ENCODE measurements at regions not wholly inside any gene's neighbourhood (a gene's known extent, or its start where the extent isn't known, plus 50 kb on each side); places are given as distances from the start of the nearest gene placed in this dataset.
"Not testable (repeated sequence)": the region's sequence is repeated elsewhere in the genome, so short reads cannot be mapped to it uniquely, and the experiment has no call there.

DNA sequence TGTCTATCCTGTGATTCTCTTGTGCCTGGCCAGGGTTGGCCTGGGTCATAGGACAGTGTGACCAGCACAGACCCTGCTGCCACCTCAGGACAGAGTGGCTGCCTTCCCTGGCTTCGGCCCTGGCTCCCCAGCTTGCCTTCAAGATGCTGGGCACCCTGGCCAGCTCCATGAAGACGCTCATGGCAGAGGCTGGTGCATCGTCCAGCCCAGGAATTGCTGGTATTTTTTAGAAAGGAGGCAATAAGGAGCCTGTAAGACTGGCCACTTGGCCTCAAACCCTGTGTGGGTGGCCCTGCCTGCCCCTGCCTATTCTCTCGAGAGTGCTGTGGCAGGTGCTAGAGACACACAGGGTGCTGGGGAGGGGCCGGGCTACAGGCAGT, 70.4 kb upstream of the ACTRT2 start:
- no peak for DNase-seq (ENCODE audit: low spot score)

DNA sequence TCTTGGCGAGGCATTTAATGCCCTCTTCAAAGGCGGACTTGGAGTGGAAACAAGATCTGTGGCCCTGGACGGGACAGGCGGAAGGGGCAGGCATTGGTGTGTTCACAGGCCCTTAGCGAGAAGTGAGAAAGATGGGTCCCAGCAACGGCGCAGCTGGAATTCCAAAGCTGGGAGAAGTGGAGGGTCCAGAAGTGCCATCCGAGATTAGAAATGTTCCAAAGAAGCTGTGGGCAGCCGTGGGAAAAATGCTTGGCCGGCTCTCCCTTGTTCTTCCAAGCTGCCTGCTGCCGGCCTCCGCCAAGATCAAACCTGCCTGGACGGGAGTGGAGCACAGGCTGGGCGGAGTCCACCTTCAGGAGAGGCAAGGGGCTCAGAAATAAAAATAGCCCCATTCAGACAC, 69.4 kb upstream of the ACTRT2 start:
- no peak for DNase-seq (ENCODE audit: low spot score)

GRCh38 chr1:2952371-2952770, 68.9 kb upstream of the ACTRT2 start:
- no peak for DNase-seq (ENCODE audit: low spot score)

- no peak for DNase-seq (ENCODE audit: low spot score)
Observed at GRCh38 chr1:2952992-2953391, 68.3 kb upstream of the ACTRT2 start.

DNA sequence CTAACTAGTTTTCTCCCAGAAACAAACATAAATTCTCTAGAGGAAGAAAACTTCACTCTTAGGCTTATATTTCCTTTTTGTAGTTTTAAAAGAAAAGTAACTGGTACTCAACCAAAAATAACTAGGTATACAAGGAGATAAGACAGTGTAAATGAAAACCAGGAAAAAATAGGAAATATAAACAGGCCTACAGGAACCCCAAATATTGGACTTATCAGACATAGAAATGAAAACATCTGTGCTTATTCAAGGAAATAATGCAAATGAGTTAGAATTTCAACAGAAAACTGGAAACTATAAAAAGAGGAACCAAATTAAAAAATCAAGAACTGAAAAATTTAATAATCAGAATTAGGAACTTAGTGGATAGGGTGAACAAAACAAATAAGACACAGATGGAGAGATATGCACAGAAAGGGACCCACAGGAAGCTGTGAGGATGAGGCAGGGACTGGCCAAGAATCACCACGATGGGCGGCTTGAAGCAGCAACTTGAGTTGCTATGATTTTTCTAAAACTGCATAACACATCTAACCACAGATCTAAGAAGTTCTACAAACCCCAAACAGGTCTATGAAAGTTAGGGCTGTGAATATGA, 67.5 kb upstream of the ACTRT2 start:
- DNase-seq (ENCODE audit: low spot score): no peak

- no peak for DNase-seq (ENCODE audit: low spot score)
Observed at GRCh38 chr1:2955652-2956051, 65.6 kb upstream of the ACTRT2 start.

DNA sequence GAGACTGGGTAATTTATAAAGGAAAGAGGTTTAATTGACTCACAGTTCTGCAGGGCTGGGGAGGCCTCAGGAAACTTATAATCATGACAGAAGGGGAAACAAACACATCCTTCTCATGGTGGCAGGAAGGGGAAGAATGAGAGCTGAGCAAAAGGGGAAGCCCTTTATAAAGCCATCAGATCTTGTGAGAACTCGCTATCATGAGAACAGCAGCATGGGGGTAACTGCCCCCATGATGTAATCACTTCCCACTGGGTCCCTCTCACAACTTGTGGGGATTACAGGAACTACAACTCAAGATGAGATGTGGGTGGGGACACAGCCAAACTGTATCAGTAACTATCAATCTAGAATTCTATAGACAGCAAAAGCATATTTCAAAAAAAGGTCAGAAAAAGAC, 64.7 kb upstream of the ACTRT2 start:
- no peak for DNase-seq (ENCODE audit: low spot score)

GRCh38 chr1:2957329-2957728, 63.9 kb upstream of the ACTRT2 start:
- no peak for DNase-seq (ENCODE audit: low spot score)

DNA sequence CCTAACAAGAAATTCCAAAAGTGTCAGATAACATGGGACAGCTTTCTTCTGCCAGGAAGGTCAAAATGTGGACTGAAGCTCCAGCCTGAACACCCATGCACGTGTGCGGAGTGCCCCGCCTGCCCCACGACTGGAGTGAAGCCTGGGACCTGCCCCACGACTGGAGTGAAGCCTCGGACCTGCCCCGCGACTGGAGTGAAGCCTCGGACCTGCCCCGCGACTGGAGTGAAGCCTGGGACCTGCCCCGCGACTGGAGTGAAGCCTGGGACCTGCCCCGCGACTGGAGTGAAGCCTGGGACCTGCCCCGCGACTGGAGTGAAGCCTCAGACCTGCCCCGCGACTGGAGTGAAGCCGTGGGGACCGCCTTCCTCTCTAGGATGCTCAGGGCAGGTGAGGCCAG, 61.4 kb upstream of the ACTRT2 start:
- DNase-seq (ENCODE audit: low spot score): not testable (repeated sequence)

- no peak for DNase-seq (ENCODE audit: low spot score)
Observed at GRCh38 chr1:2961081-2961480, 60.2 kb upstream of the ACTRT2 start.

GRCh38 chr1:2961661-2962060, 59.6 kb upstream of the ACTRT2 start:
- DNase-seq (ENCODE audit: low spot score): no peak

DNA sequence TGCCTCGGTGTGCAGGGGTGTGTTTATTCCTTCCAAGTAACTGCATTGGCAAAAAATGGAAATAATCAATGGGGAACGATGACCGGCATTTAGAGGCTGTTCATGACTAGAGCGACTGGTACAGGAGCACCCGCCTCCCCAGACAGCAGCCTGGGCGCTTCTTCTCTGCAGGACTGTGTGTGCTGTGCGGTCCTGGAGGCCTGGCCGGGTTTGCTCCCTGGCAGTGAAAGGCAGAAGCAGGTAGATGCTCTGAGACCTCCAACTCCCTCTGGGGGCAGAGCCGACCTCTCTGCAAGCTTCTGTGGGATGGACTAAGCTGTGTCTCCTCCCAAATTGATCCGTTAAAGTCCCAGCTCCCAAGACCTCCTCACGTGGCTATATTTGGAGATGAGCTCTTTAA, 59.2 kb upstream of the ACTRT2 start:
- DNase-seq (ENCODE audit: low spot score): no peak

GRCh38 chr1:2962541-2962940, 58.7 kb upstream of the ACTRT2 start:
- DNase-seq (ENCODE audit: low spot score): no peak

GRCh38 chr1:2962946-2963345, 58.3 kb upstream of the ACTRT2 start:
- no peak for DNase-seq (ENCODE audit: low spot score)

- no peak for DNase-seq (ENCODE audit: low spot score)
Observed at GRCh38 chr1:2965676-2966075, 55.6 kb upstream of the ACTRT2 start.

- DNase-seq (ENCODE audit: low spot score): no peak
Observed at GRCh38 chr1:2966449-2967328, 54.6 kb upstream of the ACTRT2 start.

GRCh38 chr1:2967329-2967725, 53.9 kb upstream of the ACTRT2 start:
- no peak for DNase-seq (ENCODE audit: low spot score)

GRCh38 chr1:2967881-2968280, 53.4 kb upstream of the ACTRT2 start:
- DNase-seq (ENCODE audit: low spot score): no peak

DNA sequence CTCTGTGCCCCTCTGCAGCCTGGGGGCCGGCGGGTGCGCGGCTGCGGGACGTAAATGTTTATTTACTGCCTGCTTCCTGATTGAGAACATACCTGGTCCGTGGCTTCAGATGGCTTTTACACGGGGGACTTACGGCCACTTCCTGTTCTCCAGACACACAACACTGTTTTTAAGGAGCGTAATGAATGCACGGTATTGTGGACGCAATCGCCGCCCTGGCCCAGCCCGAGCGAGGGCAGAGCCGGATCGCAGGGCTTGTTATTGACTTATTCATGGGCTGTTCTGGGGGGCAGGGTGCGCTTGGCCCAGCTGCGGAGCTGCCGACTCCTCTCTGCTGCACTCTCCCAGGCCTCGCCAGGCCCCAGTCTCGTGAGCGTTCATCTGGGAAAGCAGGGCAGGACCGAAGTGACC, 52.8 kb upstream of the ACTRT2 start:
- DNase-seq (ENCODE audit: low spot score): no peak

- DNase-seq (ENCODE audit: low spot score): no peak
Observed at GRCh38 chr1:2969011-2969844, 52.0 kb upstream of the ACTRT2 start.

- no peak for DNase-seq (ENCODE audit: low spot score)
Observed at GRCh38 chr1:2969845-2970291, 51.4 kb upstream of the ACTRT2 start.

- DNase-seq (ENCODE audit: low spot score): no peak
Observed at GRCh38 chr1:2970311-2971071, 50.8 kb upstream of the ACTRT2 start.

Measured in hepatic stellate cell (primary cell).